HG02840 (cell line): ENCODE measurements at regions not wholly inside any gene's neighbourhood (a gene's known extent, or its start where the extent isn't known, plus 50 kb on each side); places are given as distances from the start of the nearest gene placed in this dataset.

ENCODE experiments used
- ATAC-seq: cut with Tn5 transposase; IDR thresholded peaks from one replicate; pipeline ENCODE4 v1.9.1; 2021; ENCODE audit warnings: mild to moderate bottlenecking, moderate library complexity, moderate number of reproducible peaks; ENCODE audit not compliant: unreplicated experiment, low FRiP score

DNA sequence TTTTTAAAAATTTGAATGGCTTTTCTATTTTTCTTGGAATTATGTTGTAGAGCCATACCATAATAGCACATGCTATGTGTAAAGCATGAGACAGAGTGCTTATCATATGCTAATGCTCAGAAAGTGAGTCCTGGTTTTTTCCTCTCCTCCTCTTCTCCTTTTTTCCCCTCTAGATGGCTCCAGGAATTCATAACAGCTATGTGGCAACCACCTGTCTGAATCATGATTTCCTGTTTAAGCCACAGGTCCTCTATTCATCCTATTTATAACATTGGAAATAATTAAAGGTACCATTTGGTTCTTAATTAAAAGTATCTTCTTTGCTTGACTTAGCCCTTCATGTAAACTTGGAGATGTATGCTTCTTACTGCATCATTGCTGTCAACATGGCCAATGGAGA, 260.0 kb upstream of the MAP3K7 start:
- ATAC-seq, result no peak

DNA sequence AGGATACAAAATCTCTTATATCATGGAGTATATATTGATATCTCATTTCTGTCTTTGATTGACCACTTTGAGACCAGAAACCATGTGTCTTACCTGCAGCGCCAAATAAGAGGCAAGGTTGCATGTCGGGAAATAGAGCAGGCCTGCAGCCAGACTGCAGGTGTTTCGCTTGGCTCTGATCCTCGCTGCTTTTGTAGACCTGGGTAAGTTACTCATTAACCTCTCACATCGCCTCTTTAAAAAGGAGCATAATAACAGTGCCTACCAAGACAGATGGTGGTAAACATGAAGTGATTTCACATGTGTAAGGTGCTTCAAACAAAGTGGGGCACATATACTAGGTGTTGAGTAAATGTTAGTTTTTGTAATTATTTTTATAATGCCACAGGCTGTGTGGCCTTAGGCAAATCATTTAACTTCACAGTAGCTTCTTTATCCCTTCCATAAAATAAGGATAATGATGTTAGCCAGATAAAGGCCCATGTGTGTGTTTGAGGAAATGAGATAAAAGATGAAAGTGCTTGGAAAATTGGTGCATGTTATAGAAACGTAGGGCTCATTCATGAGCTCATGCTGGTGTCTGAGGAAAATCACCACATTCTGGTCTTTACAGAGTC, 248.8 kb upstream of the MAP3K7 start:
- ATAC-seq, result no peak

DNA sequence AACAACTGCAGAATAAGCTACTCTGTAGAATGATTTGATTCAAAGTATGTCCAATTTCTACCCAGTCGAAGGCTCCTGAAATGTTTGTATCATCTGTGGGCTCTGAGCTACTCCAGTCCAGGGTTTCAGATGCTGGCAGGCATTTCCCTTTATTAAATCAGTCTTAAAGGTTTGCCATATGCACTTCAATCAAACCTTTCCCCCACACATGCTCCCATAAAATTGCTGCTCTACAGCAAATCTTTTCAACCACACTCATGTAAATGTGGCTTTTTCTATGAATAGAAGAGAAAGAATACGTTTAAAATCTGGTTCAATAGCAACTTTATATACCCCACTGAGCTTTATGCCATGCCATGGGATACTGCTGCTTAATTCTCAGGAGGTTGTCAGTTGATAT, 242.4 kb upstream of the MAP3K7 start:
- ATAC-seq, result no peak

DNA sequence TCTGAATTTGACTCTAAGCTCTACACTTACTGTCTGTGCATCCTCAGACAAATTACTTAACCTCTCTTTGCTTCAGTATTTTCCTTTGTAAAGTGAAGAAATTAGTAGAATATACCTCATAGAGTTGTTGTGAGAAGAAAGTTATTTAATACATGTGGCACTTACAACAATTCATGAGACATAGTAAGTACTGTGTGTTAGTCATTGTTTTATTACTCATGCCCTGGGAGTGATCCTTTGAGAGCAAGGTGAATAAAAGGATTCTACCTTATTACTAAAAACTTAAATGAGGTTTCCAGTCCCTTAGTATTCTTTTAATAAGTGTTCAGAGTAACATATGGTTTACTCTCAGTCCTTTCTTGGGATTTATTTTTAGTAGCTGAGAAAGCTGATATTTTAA, 233.6 kb upstream of the MAP3K7 start:
- ATAC-seq, result no peak

DNA sequence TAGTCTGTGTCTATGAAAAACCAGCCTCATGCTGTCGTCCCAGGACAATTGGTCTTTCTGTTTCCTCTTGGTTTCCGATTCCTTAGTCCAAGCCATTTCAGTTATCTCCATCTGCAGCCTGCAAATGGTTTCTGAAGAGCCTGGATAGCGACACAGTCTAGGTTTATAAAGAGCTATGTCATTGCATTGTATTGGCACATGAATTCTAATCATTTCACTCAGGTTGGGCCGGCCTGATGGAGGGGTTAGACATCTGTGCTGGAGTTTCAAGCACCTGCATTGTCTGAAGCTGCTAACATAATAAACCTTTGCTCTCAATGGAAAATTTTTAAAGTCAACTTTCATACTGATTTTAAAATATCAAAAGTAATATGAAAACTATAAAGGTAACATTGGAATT, 232.6 kb upstream of the MAP3K7 start:
- ATAC-seq, result no peak

- no peak for ATAC-seq
Measured at GRCh38 chr6:90818163-90818562, 231.3 kb upstream of the MAP3K7 start.

DNA sequence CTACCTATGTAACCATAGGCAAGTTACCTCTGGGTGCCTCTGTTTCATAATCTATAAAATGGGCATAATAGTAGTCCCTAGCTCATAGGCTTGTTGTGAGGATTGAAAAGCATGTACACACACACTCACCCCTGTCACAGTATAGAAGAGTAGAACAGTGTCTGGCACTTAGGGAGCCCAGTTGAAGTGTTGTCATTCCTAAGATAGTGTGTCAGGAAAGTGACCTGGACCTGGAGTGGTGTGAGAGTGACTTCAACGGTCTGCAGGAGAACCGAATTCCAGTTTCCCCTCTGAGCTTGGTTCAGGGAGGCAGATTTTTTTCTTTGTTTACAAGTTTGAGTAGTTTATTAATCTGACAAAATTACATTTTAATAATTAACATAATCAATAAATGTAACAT, 229.9 kb upstream of the MAP3K7 start:
- no peak for ATAC-seq

GRCh38 chr6:90811596-90812226, 224.8 kb upstream of the MAP3K7 start:
- ATAC-seq, result no peak

GRCh38 chr6:90809035-90809434, 222.2 kb upstream of the MAP3K7 start:
- ATAC-seq, result no peak

DNA sequence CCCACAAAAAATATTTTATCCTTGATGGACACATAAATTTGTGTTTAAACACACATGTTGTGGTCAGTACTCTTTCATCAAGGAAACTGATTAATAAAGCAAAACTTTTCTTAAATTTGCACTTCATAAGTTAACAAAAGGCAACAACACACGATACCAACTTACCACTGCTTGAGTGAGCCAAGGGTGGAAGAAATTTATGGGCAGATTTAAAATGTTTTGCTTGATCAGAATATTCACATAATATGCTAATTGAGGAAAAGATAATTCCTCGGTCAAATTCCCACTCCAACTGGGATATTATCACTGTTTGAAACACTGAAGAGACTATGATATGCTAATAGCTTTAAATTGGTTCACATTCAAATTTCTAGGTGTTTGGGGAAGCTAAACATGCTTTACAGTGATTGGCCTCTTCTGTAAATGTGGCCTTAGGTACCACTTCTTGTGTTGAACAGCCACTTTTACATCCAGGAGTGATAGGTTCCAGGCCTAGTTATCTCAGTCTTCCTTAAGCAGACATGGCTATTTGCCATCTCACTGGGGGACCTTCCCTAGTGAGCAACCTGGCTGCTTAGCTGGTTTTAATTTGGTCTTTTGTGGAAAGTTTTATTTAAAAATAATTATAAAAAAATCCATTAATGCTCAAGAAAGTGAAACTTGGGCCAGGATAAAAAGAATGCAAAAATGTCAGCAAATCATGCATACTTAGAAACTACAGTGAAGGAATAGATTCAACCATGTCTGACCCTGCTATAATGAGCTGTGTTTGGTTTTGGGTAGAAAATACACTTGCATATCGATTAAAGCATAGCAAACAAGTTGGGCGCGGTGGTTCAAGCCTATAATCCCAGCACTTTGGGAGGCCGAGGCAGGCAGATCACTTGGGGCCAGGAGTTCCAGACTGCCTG, 221.2 kb upstream of the MAP3K7 start:
- no peak for ATAC-seq

GRCh38 chr6:90805619-90806155, 218.8 kb upstream of the MAP3K7 start:
- no peak for ATAC-seq

- no peak for ATAC-seq
Measured at GRCh38 chr6:90803956-90804355, 217.1 kb upstream of the MAP3K7 start.

GRCh38 chr6:90795078-90795477, 208.2 kb upstream of the MAP3K7 start:
- ATAC-seq, result no peak

DNA sequence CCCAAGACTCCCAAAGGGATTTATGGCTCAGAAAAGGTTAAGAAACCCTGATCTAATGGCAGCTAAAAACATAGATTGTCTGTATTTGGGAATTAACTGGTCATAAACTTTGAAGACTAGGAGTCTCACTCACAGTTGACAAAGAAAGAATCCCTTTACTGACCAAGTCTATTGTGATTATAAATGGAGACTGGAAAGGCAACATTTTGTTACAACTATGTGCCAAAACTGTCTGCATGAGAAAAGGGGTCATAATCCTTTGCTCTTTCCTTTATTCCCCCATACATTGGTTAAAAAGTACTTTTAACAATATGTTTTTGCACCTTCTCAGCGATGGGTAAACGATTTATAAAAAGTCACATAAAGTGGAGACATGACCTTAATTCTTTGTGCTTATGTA, 206.9 kb upstream of the MAP3K7 start:
- ATAC-seq, result no peak

DNA sequence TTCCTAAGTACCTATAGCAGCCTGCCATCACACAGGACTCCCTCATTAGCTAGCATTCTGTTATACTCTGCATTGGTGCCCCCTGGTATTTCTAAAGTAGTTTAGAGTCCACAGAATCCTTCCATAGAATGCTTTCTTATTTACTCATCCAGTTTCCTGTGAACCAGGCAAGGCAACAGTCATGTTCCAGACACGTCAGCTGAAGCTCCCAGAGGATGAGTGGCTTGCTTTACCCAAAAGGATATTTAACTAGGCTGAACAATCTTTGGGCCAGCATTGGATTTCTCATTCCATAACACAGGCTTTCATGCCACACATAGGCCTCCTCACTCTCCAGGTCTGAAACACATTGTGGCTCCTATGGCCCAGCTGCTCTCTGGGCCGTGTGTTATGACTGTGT, 203.8 kb upstream of the MAP3K7 start:
- no peak for ATAC-seq

GRCh38 chr6:90790058-90790457, 203.2 kb upstream of the MAP3K7 start:
- no peak for ATAC-seq

- no peak for ATAC-seq
Measured at GRCh38 chr6:90788781-90789180, 201.9 kb upstream of the MAP3K7 start.

DNA sequence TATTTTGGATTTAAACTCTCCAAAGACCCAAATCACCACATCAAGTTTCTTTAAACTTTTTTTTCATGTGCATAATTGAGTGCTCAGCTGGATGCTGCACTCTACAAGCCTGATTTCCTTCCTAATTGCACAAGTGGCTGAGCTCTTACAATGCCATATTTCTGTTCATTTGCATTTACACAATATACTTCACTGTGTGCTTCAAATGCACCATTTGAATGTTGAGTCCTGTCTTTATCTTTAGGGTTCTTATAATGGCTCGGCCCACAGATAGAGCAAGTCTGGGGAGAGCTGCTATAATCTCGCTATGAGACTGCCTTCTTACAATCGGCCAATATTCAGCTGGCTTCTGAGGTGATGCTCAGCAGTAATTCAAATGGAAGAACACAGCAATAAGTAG, 200.6 kb upstream of the MAP3K7 start:
- no peak for ATAC-seq

- ATAC-seq, result no peak
Measured at GRCh38 chr6:90780778-90781177, 193.9 kb upstream of the MAP3K7 start.

DNA sequence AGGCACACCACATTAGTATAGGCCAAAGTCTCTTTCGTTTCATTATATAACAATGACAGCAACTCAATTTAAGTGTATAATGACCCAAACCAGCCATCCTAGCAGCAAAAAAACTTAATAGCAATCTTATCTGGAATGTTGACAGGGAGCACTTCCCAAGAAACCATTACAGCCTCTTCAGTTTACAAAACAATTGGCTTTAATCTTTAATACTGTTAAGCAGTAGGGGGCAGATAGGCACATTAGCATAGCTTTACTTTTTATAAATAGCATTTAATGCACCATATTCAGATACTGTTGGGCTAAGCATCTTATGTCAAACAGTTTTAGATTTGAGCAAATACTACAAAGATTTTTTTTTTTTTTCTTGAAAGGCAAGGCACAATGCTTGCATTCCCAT, 193.3 kb upstream of the MAP3K7 start:
- ATAC-seq, result no peak

- no peak for ATAC-seq
Measured at GRCh38 chr6:90778417-90779203, 191.7 kb upstream of the MAP3K7 start.
